Fibroblast of the aortic adventitia (primary cell): ENCODE measurements at regions not wholly inside any gene's neighbourhood (a gene's known extent, or its start where the extent isn't known, plus 50 kb on each side); places are given as distances from the start of the nearest gene placed in this dataset.

Experiments
- DNase-seq: peaks from one replicate; pipeline ENCODE4 v3.0.0-alpha.2; 2010; ENCODE audit warnings: low read depth
- H3K4me3 ChIP-seq: 2 replicates; pipeline ENCODE4 v1.5.1; 2011; ENCODE audit warnings: low read depth, mild to moderate bottlenecking, control low read depth, low read length, moderate library complexity
- CTCF ChIP-seq: IDR thresholded peaks from 2 replicates; pipeline ENCODE4 v1.5.1; 2011; ENCODE audit warnings: mild to moderate bottlenecking, low read length, control low read depth, inconsistent platforms; ENCODE audit not compliant: insufficient read depth

GRCh38 chr5:74454263-74455030 is 186.1 kb downstream of the ENC1 start:
- no peak for DNase-seq
- no peak overlapping the region for H3K4me3 ChIP-seq
- TF ChIP-seq CTCF, result no peak

GRCh38 chr5:74452856-74453255 is 187.7 kb downstream of the ENC1 start:
- TF ChIP-seq CTCF, result no peak
- no peak overlapping the region for H3K4me3 ChIP-seq
- DNase-seq, result no peak

- no peak for DNase-seq
- H3K4me3 ChIP-seq, result no peak overlapping the region
- no peak for TF ChIP-seq CTCF
Observed at GRCh38 chr5:74450095-74450494, 190.4 kb downstream of the ENC1 start.

GRCh38 chr5:74446725-74447241 is 193.7 kb downstream of the ENC1 start:
- no peak for TF ChIP-seq CTCF
- peak; percentile 89 for DNase-seq
- H3K4me3 ChIP-seq, result no peak overlapping the region

- DNase-seq, result peak; percentile 15
- no peak overlapping the region for H3K4me3 ChIP-seq
- TF ChIP-seq CTCF, result no peak
Observed at GRCh38 chr5:74442466-74442865, 198.1 kb downstream of the ENC1 start.

GRCh38 chr5:74441616-74442015 is 198.9 kb downstream of the ENC1 start:
- no peak for DNase-seq
- no peak overlapping the region for H3K4me3 ChIP-seq
- TF ChIP-seq CTCF, result no peak
